ENCODE measurements at regions not wholly inside any gene's neighbourhood (a gene's known extent, or its start where the extent isn't known, plus 50 kb on each side); places are given as distances from the start of the nearest gene placed in this dataset.

GRCh38 chr3:164879201-164879600, 199.1 kb downstream of the SI start:
- TF ChIP-seq FOS (IDR thresholded peaks at IDR 0.05; ENCODE audit: borderline replicate concordance, insufficient read depth, low read length) (no peak), CTCF (IDR thresholded peaks at IDR 0.05; ENCODE audit: extremely low read depth in 1 of 2, insufficient read depth in 1 of 2, low read depth in 1 of 2, low read length in 2 of 2) (no peak), MYC (IDR thresholded peaks at IDR 0.05; ENCODE audit: low read depth, low read length) (no peak), POLR2AphosphoS5 (IDR thresholded peaks at IDR 0.05; ENCODE audit: insufficient read depth, low read depth, low read length) (no peak)

Measured in endothelial cell of umbilical vein (primary cell).